SK-N-SH (cell line): ENCODE measurements at regions not wholly inside any gene's neighbourhood (a gene's known extent, or its start where the extent isn't known, plus 50 kb on each side); places are given as distances from the start of the nearest gene placed in this dataset.

Source experiments
- CTCF ChIA-PET: fragments of 300-600, 350-600 bp; formaldehyde crosslinking; extraction: SDS; loops from one replicate; lab custom pipeline; 2021; lab: Yijun Ruan, JAX
- POLR2A ChIA-PET: fragments of 350-600 bp; sonication (Branson Sonifier 250); formaldehyde crosslinking; extraction: SDS; loops from one replicate; lab custom pipeline; 2020; ENCODE audit warnings: antibody characterized with exemption, inconsistent platforms; lab: Yijun Ruan, JAX
- DNase-seq: peaks from one replicate; pipeline ENCODE4 v3.0.0; 2012
- H2AFZ ChIP-seq: fragments of 200-600 bp; sonication (generic); 2 replicates; pipeline ENCODE4 v1.8.1; 2016; ENCODE audit warnings: antibody characterized with exemption, mild to moderate bottlenecking, low read depth
- H3F3A ChIP-seq: fragments of 200-600 bp; sonication (generic); replicated peaks from 2 replicates; pipeline ENCODE3; 2016; ENCODE audit warnings: antibody characterized with exemption, mild to moderate bottlenecking; ENCODE audit not compliant: insufficient read depth
- H3K27ac ChIP-seq, 2 experiments: fragments of 200-500 bp in 1 of 2; fragments of 200-600 bp in 1 of 2; sonication (Bioruptor generic) in 1 of 2; sonication (generic), shearing (Covaris generic) in 1 of 2; 2 replicates each; pipeline versions ENCODE4 v1.5.1 to v1.6.1; 2014 to 2016; ENCODE audit warnings: low read depth in 2 of 2, inconsistent platforms in 1 of 2, low read length in 1 of 2, mild to moderate bottlenecking in 1 of 2, mixed read lengths in 1 of 2
- H3K27me3 ChIP-seq: fragments of 200-600 bp; sonication (generic), shearing (Covaris generic); 2 replicates; pipeline ENCODE4 v1.6.1; 2016; ENCODE audit warnings: mixed run types; ENCODE audit not compliant: insufficient read depth
- H3K36me3 ChIP-seq, 2 experiments: fragments of 200-500 bp in 1 of 2; fragments of 200-600 bp in 1 of 2; sonication (Bioruptor generic) in 1 of 2; sonication (generic) in 1 of 2; replicated peaks in 1 of 2; 2 replicates each; pipeline versions ENCODE3 to v1.5.1; 2014 to 2016; ENCODE audit warnings: low read length in 1 of 2, mild to moderate bottlenecking in 1 of 2; ENCODE audit not compliant: insufficient read depth in 2 of 2, control insufficient read depth in 1 of 2
- H3K4me1 ChIP-seq, 2 experiments: fragments of 200-500 bp in 1 of 2; fragments of 200-600 bp in 1 of 2; sonication (Bioruptor generic) in 1 of 2; sonication (generic), shearing (Covaris generic) in 1 of 2; 2 replicates each; pipeline versions ENCODE4 v1.5.1 to v1.6.1; 2014 to 2016; ENCODE audit warnings: low read depth in 1 of 2, low read length in 1 of 2, mixed run types in 1 of 2; ENCODE audit not compliant: insufficient read depth in 2 of 2, control insufficient read depth in 1 of 2
- H3K4me2 ChIP-seq: fragments of 200-600 bp; sonication (generic), shearing (Covaris generic); 2 replicates; pipeline ENCODE4 v1.6.1; 2017; ENCODE audit warnings: mixed run types
- H3K4me3 ChIP-seq, 2 experiments: fragments of 200-500 bp in 1 of 2; fragments of 200-600 bp in 1 of 2; sonication (Bioruptor generic) in 1 of 2; sonication (generic), shearing (Covaris generic) in 1 of 2; 2 replicates each; pipeline versions ENCODE4 v1.5.1 to v1.8.1; 2014 to 2016; ENCODE audit warnings: low read depth in 2 of 2, inconsistent platforms in 1 of 2, low read length in 1 of 2, mild to moderate bottlenecking in 1 of 2, mixed read lengths in 1 of 2, moderate library complexity in 1 of 2
- H3K79me2 ChIP-seq: fragments of 200-600 bp; sonication (generic); 2 replicates; pipeline ENCODE4 v1.8.1; 2017; ENCODE audit warnings: mild to moderate bottlenecking; ENCODE audit not compliant: insufficient read depth
- H3K9ac ChIP-seq: fragments of 200-600 bp; sonication (generic); 2 replicates; pipeline ENCODE4 v1.6.1; 2017; ENCODE audit warnings: mixed run types
- H3K9me2 ChIP-seq: fragments of 200-600 bp; sonication (generic); 2 replicates; pipeline ENCODE4 v1.6.1; 2017; ENCODE audit warnings: mixed run types
- H3K9me3 ChIP-seq: fragments of 200-600 bp; sonication (generic); 2 replicates; pipeline ENCODE4 v1.6.1; 2017; ENCODE audit warnings: mixed run types, mild to moderate bottlenecking, moderate library complexity
- H4K20me1 ChIP-seq: fragments of 200-600 bp; sonication (generic); 2 replicates; pipeline ENCODE4 v1.6.1; 2017; ENCODE audit warnings: mild to moderate bottlenecking, mixed run types; ENCODE audit not compliant: insufficient read depth
- CHD2 ChIP-seq: fragments of 150-350 bp; IDR thresholded peaks from 2 replicates; pipeline ENCODE4 v1.6.1; 2018; ENCODE audit warnings: low read length; ENCODE audit not compliant: partially characterized antibody
- FOXJ3 ChIP-seq: sonication (generic); formaldehyde crosslinking; IDR thresholded peaks from 2 replicates; pipeline ENCODE4 v1.5.1; 2020; ENCODE audit warnings: mild to moderate bottlenecking, missing genetic modification reagents
- GATA2 ChIP-seq: sonication (generic); formaldehyde crosslinking; IDR thresholded peaks from 2 replicates; pipeline ENCODE4 v1.5.0; 2020; ENCODE audit warnings: mild to moderate bottlenecking, missing genetic modification reagents
- MXI1 ChIP-seq: IDR thresholded peaks from 2 replicates; pipeline ENCODE4 v1.6.1; 2012; ENCODE audit warnings: mild to moderate bottlenecking, low read depth, low read length, improper control_type of control experiment
- NRF1 ChIP-seq: IDR thresholded peaks from 2 replicates; pipeline ENCODE4 v1.6.1; 2012; ENCODE audit warnings: low read depth, mild to moderate bottlenecking, low read length
- RAD21 ChIP-seq: IDR thresholded peaks from 2 replicates; pipeline ENCODE4 v1.6.1; 2012; ENCODE audit warnings: mild to moderate bottlenecking, low read length
- SIN3A ChIP-seq: IDR thresholded peaks from 2 replicates; pipeline ENCODE4 v1.6.1; 2012; ENCODE audit warnings: low read depth, mild to moderate bottlenecking, low read length, moderate library complexity, borderline replicate concordance
- SMC3 ChIP-seq: IDR thresholded peaks from 2 replicates; pipeline ENCODE4 v1.6.1; 2012; ENCODE audit warnings: low read depth, low read length, improper control_type of control experiment
- TEAD4 ChIP-seq: IDR thresholded peaks from 2 replicates; pipeline ENCODE4 v1.4.0; 2012; ENCODE audit warnings: mild to moderate bottlenecking, borderline replicate concordance; ENCODE audit not compliant: insufficient read depth
- YY1 ChIP-seq: IDR thresholded peaks from 2 replicates; pipeline ENCODE4 v1.4.0; 2012; ENCODE audit warnings: low read depth, mild to moderate bottlenecking
- WGBS: methylation state at CpG from one replicate; pipeline ENCODE4 v1.1.6; 2017; ENCODE audit warnings: low lambda C conversion rate; 5-methylcytosine and 5-hydroxymethylcytosine counted together
- TF ChIP-seq, protein P1 (sequence below): IDR thresholded peaks from 2 replicates; pipeline ENCODE4 v1.4.0; 2012; ENCODE audit warnings: low read depth, borderline replicate concordance
- TF ChIP-seq, protein P2 (sequence below): fragments of 150-350 bp; IDR thresholded peaks from 2 replicates; pipeline ENCODE4 v1.6.1; 2017; ENCODE audit warnings: antibody characterized with exemption, low read length, low read depth, borderline replicate concordance
- TF ChIP-seq, protein P3 (sequence below): fragments of 200-600 bp; sonication (generic); IDR thresholded peaks from 2 replicates; pipeline ENCODE4 v1.6.1; 2017; ENCODE audit warnings: antibody characterized with exemption, mild to moderate bottlenecking, moderate library complexity
- TF ChIP-seq, protein P4 (sequence below): fragments of 150-350 bp; IDR thresholded peaks from 2 replicates; pipeline ENCODE4 v1.6.1; 2016; ENCODE audit warnings: mild to moderate bottlenecking, low read depth, low read length

DNA sequence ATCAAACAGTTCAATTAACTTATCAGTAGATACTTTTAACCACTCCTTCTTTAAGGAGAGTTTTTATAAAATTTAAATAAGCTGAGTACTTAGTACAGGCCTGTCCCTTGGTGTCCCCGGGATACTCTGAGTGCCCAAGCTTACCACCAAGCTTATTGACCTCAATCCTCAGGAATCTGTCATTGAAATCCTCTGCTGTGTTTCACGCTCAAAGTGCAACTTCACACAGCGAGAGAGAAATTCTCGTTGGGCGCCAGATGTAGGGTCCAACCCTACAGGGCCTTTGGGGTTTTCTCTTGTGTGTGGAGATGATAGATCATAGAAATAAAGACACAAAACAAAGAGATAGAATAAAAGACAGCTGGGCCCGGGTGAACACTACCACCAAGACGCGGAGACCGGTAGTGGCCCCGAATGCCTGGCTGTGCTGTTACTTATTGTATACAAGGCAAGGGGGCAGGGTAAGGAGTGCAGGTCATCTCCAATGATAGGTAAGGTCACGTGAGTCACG lies 65.3 kb upstream of the ARL4D start:
- Histone ChIP-seq H3K4me1 (peaks cover 5 to 6% of the 10 kb centered on the region in 2 experiments; a peak in 1 of 4 replicates), H3F3A (peaks cover 6% of the 10 kb centered on the region), H2AFZ (no peak overlapping the region), H3K9me3 (no peaks in the 10 kb centered on the region), H3K27me3 (no peaks in the 10 kb centered on the region), H3K36me3 (no peaks in the 10 kb centered on the region), H3K9me2 (no peaks in the 10 kb centered on the region), H3K9ac (no peak overlapping the region), H3K4me3 (no peak overlapping the region), H3K4me2 (0 out of 2 replicates have a peak overlapping the region, but pooled peaks have one; percentile 46), H4K20me1 (no peaks in the 10 kb centered on the region), H3K27ac (no peak overlapping the region), H3K79me2 (no peaks in the 10 kb centered on the region)
- ChIA-PET POLR2A (interaction anchor here (1.2 to 2.3 kb wide), 3 partner anchors 18 to 34 kb away, joined by 8 to 13 read pairs (median 8); no protein-coding TSS in a partner anchor), CTCF (interaction anchor here (1.1 to 2.8 kb wide), 10 partner anchors 8 to 490 kb away, joined by 3 to 14 read pairs (median 7); partner anchors contain the start of gene DHX8)
- no peak for DNase-seq
- TF ChIP-seq MXI1 (no peak), SIN3A (no peak), SMC3 (no peak), NRF1 (no peak), FOXJ3 (no peak), GATA2 (CRISPR knock-in tag) (no peak), TEAD4 (no peak), CHD2 (no peak)
- TF ChIP-seq, protein P1, sequence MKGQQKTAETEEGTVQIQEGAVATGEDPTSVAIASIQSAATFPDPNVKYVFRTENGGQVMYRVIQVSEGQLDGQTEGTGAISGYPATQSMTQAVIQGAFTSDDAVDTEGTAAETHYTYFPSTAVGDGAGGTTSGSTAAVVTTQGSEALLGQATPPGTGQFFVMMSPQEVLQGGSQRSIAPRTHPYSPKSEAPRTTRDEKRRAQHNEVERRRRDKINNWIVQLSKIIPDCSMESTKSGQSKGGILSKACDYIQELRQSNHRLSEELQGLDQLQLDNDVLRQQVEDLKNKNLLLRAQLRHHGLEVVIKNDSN, result no peak
- TF ChIP-seq, protein P2, sequence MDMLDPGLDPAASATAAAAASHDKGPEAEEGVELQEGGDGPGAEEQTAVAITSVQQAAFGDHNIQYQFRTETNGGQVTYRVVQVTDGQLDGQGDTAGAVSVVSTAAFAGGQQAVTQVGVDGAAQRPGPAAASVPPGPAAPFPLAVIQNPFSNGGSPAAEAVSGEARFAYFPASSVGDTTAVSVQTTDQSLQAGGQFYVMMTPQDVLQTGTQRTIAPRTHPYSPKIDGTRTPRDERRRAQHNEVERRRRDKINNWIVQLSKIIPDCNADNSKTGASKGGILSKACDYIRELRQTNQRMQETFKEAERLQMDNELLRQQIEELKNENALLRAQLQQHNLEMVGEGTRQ, result no peak
- TF ChIP-seq, protein P3, sequence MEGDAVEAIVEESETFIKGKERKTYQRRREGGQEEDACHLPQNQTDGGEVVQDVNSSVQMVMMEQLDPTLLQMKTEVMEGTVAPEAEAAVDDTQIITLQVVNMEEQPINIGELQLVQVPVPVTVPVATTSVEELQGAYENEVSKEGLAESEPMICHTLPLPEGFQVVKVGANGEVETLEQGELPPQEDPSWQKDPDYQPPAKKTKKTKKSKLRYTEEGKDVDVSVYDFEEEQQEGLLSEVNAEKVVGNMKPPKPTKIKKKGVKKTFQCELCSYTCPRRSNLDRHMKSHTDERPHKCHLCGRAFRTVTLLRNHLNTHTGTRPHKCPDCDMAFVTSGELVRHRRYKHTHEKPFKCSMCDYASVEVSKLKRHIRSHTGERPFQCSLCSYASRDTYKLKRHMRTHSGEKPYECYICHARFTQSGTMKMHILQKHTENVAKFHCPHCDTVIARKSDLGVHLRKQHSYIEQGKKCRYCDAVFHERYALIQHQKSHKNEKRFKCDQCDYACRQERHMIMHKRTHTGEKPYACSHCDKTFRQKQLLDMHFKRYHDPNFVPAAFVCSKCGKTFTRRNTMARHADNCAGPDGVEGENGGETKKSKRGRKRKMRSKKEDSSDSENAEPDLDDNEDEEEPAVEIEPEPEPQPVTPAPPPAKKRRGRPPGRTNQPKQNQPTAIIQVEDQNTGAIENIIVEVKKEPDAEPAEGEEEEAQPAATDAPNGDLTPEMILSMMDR, result no peak
- WGBS, result 89% methylated on average over 12 of the region's 12 CpGs

DNA sequence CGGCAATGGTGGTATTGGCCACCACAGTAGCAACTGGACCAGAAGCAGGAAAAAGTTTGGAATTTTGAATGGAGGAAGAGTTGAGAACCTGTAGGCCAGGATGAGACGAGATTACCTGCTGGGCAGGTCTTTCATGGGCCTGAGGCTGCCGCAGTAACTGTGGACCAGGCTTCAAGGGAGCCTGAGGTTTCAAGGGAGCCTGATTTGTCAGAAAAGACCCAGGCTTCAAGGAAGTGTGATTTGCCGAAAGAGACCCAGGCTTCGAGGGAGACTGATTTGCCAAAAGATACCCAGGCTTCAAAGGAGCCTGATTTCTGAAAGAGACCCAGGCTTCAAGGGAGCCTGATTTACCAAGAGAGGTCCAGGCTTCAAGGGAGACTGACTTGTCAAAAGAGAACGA lies 66.6 kb upstream of the ARL4D start:
- 89% methylated on average over 6 of the region's 6 CpGs for WGBS
- POLR2A ChIA-PET, result interaction anchor here (1.1 kb wide), 1 partner anchor 29 kb away, joined by 4 read pairs; no protein-coding TSS in a partner anchor
- Histone ChIP-seq H3K4me3 (no peak overlapping the region), H3K9me3 (no peaks in the 10 kb centered on the region), H3K27ac (no peak overlapping the region), H2AFZ (no peak overlapping the region), H3K9me2 (no peaks in the 10 kb centered on the region), H3K36me3 (no peaks in the 10 kb centered on the region), H3F3A (peaks cover 6% of the 10 kb centered on the region), H3K4me1 (peaks cover 5 to 6% of the 10 kb centered on the region in 2 experiments; a peak in 1 of 4 replicates), H3K9ac (no peak overlapping the region), H3K79me2 (no peaks in the 10 kb centered on the region), H3K27me3 (no peaks in the 10 kb centered on the region), H4K20me1 (no peaks in the 10 kb centered on the region), H3K4me2 (no peak overlapping the region)
- CTCF ChIA-PET, result interaction anchor here (2.8 kb wide), 1 partner anchor 24 kb away, joined by 14 read pairs; no protein-coding TSS in a partner anchor
- no peak for DNase-seq
- TF ChIP-seq, protein P1, result no peak
- TF ChIP-seq, protein P4, sequence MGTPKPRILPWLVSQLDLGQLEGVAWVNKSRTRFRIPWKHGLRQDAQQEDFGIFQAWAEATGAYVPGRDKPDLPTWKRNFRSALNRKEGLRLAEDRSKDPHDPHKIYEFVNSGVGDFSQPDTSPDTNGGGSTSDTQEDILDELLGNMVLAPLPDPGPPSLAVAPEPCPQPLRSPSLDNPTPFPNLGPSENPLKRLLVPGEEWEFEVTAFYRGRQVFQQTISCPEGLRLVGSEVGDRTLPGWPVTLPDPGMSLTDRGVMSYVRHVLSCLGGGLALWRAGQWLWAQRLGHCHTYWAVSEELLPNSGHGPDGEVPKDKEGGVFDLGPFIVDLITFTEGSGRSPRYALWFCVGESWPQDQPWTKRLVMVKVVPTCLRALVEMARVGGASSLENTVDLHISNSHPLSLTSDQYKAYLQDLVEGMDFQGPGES, result no peak
- TF ChIP-seq SMC3, result no peak
- no peak for TF ChIP-seq YY1
- no peak for TF ChIP-seq RAD21
- TF ChIP-seq, protein P3, result no peak
